Lower leg skin (tissue), 3 donors: ENCODE measurements at regions not wholly inside any gene's neighbourhood (a gene's known extent, or its start where the extent isn't known, plus 50 kb on each side); places are given as distances from the start of the nearest gene placed in this dataset.

Source experiments
- CTCF ChIP-seq, 3 donors: fragments of 450-650 bp; IDR thresholded peaks; one replicate each; pipeline ENCODE4 v1.5.1; 2016; ENCODE audit warnings: antibody characterized with exemption in 3 of 3, mild to moderate bottlenecking in 3 of 3, moderate library complexity in 2 of 3
- POLR2A ChIP-seq, 2 donors: fragments of 450-650 bp; IDR thresholded peaks; one replicate each; pipeline ENCODE4 v1.6.1; 2016 to 2017; ENCODE audit warnings: antibody characterized with exemption in 2 of 2, mild to moderate bottlenecking in 1 of 2, moderate library complexity in 1 of 2

DNA sequence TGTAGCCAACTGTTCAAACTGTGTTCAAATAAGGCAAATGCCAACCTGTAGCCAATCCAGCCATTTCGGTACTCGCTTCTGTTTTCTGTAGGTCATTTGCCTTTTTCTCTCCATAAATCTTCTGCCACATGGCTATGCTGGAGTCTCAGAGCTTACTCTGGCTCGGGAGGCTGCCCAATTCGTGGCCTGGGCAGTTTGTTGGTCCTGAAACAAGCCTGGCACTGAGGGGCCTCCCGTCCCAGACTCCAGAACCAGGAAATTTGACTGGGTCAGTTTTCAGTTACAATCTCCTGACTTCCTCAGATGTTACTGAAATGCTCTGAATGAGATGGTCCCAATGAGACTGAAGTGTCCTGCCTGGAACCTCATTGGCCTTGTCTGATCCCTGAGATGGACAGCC is 120.8 kb upstream of the NPAS2 start:
- no peak for TF ChIP-seq CTCF (IDR thresholded peaks at IDR 0.05)
- TF ChIP-seq POLR2A (IDR thresholded peaks at IDR 0.05): no peak
